ENCODE measurements at regions not wholly inside any gene's neighbourhood (a gene's known extent, or its start where the extent isn't known, plus 50 kb on each side); places are given as distances from the start of the nearest gene placed in this dataset.

DNA sequence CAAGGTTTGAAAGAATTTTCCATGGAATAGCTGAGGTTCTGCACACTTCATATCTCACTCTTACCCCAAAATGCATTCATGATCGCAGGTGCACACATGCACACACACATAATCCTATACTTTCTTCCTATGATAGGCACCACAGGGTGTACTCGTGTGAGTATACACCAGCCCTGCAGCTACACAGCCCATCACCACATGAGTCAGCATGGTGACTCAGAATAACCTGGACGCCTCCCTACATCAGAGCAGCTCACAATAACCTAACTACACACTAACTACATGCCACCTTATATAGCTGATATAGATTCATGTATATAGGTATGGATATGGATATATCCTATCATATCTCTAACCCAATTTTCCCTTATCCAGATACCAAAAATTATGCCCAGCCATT, 850.2 kb upstream of the TMEM132C start:
- Histone ChIP-seq H3K4me1 (ENCODE audit: control insufficient read depth in 5 of 5, insufficient read depth in 5 of 5, low read length in 5 of 5) (no peaks in the 10 kb centered on the region), H3K27ac (ENCODE audit: low read depth in 1 of 2, low read length in 1 of 2) (no peak overlapping the region), H3K4me3 (no peak overlapping the region), H3K36me3 (ENCODE audit: control insufficient read depth in 4 of 4, insufficient read depth in 4 of 4, low read length in 4 of 4) (no peaks in the 10 kb centered on the region), H3K9ac (ENCODE audit: insufficient read depth in 1 of 2, low read length in 2 of 2) (no peak overlapping the region), H3K9me3 (ENCODE audit: control insufficient read depth in 4 of 4, insufficient read depth in 3 of 4, low read length in 3 of 4) (peaks cover 0 to 20% (median 0%) of the 10 kb centered on the region in 4 donors), H3K27me3 (ENCODE audit: control insufficient read depth in 3 of 3, insufficient read depth in 3 of 3, low read length in 2 of 3) (no peaks in the 10 kb centered on the region)
- TF ChIP-seq, protein P1, sequence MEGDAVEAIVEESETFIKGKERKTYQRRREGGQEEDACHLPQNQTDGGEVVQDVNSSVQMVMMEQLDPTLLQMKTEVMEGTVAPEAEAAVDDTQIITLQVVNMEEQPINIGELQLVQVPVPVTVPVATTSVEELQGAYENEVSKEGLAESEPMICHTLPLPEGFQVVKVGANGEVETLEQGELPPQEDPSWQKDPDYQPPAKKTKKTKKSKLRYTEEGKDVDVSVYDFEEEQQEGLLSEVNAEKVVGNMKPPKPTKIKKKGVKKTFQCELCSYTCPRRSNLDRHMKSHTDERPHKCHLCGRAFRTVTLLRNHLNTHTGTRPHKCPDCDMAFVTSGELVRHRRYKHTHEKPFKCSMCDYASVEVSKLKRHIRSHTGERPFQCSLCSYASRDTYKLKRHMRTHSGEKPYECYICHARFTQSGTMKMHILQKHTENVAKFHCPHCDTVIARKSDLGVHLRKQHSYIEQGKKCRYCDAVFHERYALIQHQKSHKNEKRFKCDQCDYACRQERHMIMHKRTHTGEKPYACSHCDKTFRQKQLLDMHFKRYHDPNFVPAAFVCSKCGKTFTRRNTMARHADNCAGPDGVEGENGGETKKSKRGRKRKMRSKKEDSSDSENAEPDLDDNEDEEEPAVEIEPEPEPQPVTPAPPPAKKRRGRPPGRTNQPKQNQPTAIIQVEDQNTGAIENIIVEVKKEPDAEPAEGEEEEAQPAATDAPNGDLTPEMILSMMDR (IDR thresholded peaks at IDR 0.05; ENCODE audit: control extremely low read depth, extremely low read depth) = no peak
- no peak for DNase-seq
- WGBS, 2 donors = 86 to 94% methylated on average over 3 of the region's 3 CpGs
- no peak for ATAC-seq (ENCODE audit: insufficient read depth, low FRiP score)

DNA sequence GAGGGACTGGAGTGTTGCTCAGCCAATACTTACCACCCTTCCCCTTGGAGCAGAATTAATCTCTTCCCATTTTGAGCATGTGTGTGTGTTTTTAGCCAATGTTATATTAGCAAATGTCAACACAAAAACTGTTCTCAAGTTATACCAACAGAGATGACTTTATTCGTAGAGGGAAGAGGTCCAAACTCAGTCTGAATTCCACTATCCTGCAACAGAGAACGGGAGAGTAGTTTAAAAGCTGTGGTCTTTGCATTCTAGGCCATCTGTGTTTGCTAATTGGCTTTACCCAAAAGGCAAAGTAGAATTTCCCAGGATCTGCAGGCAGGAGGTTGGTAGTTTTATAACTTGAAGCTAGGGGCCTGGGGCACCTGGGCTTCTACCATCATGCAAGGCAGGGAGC, 847.9 kb upstream of the TMEM132C start:
- TF ChIP-seq, protein P1 (IDR thresholded peaks at IDR 0.05; ENCODE audit: control extremely low read depth, extremely low read depth) = no peak
- peaks cover 0 to 18% (median 0%) of the 10 kb centered on the region in 4 donors for H3K9me3 ChIP-seq (ENCODE audit: control insufficient read depth in 4 of 4, insufficient read depth in 3 of 4, low read length in 3 of 4)
- no peak overlapping the region for H3K9ac ChIP-seq (ENCODE audit: insufficient read depth in 1 of 2, low read length in 2 of 2)
- no peak overlapping the region for H3K4me3 ChIP-seq
- H3K27me3 ChIP-seq (ENCODE audit: control insufficient read depth in 3 of 3, insufficient read depth in 3 of 3, low read length in 2 of 3) = no peaks in the 10 kb centered on the region
- WGBS, 2 donors = 70 to 83% methylated on average over 2 of the region's 2 CpGs
- DNase-seq (no peak), ATAC-seq (ENCODE audit: insufficient read depth, low FRiP score) (no peak)
- no peaks in the 10 kb centered on the region for H3K36me3 ChIP-seq (ENCODE audit: control insufficient read depth in 4 of 4, insufficient read depth in 4 of 4, low read length in 4 of 4)
- H3K4me1 ChIP-seq (ENCODE audit: control insufficient read depth in 5 of 5, insufficient read depth in 5 of 5, low read length in 5 of 5) = no peaks in the 10 kb centered on the region
- no peak overlapping the region for H3K27ac ChIP-seq (ENCODE audit: low read depth in 1 of 2, low read length in 1 of 2)

DNA sequence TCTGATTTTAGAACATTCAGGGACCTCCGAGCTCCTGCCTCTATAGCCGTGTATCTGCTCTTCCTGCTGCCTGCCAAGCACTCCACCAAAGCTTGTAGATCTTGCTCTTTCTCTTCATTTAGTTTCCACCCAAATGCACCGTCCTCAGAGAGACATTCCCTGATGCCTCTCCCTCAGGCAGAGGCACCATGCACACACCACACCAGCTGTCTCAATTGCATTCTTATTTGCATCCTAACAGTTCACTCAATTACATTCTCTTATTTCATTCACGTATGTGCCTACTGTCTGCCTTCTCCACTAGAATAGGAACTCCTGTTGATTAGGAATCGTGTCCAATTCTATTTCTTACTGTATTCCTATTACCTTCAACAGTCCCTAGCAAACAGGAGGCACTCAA, 845.4 kb upstream of the TMEM132C start:
- DNase-seq (no peak), ATAC-seq (ENCODE audit: insufficient read depth, low FRiP score) (no peak)
- H3K4me1 ChIP-seq (ENCODE audit: control insufficient read depth in 5 of 5, insufficient read depth in 5 of 5, low read length in 5 of 5) = no peaks in the 10 kb centered on the region
- WGBS, 2 donors = 73 to 86% methylated on average over 5 of the region's 5 CpGs
- TF ChIP-seq, protein P1 (IDR thresholded peaks at IDR 0.05; ENCODE audit: control extremely low read depth, extremely low read depth) = no peak
- H3K27me3 ChIP-seq (ENCODE audit: control insufficient read depth in 3 of 3, insufficient read depth in 3 of 3, low read length in 2 of 3) = no peaks in the 10 kb centered on the region
- no peaks in the 10 kb centered on the region for H3K36me3 ChIP-seq (ENCODE audit: control insufficient read depth in 4 of 4, insufficient read depth in 4 of 4, low read length in 4 of 4)
- peaks cover 0 to 19% (median 0%) of the 10 kb centered on the region in 4 donors for H3K9me3 ChIP-seq (ENCODE audit: control insufficient read depth in 4 of 4, insufficient read depth in 3 of 4, low read length in 3 of 4)
- H3K4me3 ChIP-seq = no peak overlapping the region
- H3K27ac ChIP-seq (ENCODE audit: low read depth in 1 of 2, low read length in 1 of 2) = no peak overlapping the region
- H3K9ac ChIP-seq (ENCODE audit: insufficient read depth in 1 of 2, low read length in 2 of 2) = no peak overlapping the region

DNA sequence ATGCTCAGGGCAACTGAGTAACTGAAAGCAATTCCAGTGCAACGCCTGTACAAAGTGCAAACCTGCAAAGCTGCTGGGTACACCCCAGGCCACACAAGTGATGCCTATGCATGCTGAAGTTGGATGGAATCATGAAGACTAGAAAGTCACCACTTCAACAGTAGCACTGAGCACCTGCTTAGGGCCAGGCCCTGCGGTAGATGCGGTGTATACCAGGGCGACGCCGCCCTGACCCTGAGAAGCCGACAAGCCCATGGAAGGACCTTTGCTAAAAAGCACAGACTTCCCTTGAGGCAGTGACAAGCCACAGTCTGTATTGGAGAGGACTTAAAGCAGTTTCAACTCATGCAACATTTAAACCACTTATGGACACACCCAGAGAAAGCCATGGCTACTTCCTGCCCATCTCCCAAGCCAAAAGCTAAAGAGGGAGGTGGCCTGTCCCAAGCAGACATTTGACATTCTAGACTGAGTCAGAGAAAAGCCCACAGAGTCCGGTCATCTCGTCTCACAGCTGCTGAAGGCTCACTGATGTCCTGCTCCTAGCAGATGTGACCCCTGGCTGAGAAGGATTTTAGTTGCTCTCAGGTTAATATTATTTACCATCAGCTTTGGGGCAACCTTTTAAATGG, 843.9 kb upstream of the TMEM132C start:
- 89 to 94% methylated on average over 9 of the region's 9 CpGs for WGBS, 2 donors
- Histone ChIP-seq H3K9ac (ENCODE audit: insufficient read depth in 1 of 2, low read length in 2 of 2) (no peak overlapping the region), H3K4me1 (ENCODE audit: control insufficient read depth in 5 of 5, insufficient read depth in 5 of 5, low read length in 5 of 5) (no peaks in the 10 kb centered on the region), H3K27ac (ENCODE audit: low read depth in 1 of 2, low read length in 1 of 2) (no peak overlapping the region), H3K36me3 (ENCODE audit: control insufficient read depth in 4 of 4, insufficient read depth in 4 of 4, low read length in 4 of 4) (no peaks in the 10 kb centered on the region), H3K9me3 (ENCODE audit: control insufficient read depth in 4 of 4, insufficient read depth in 3 of 4, low read length in 3 of 4) (peaks cover 0 to 14% (median 0%) of the 10 kb centered on the region in 4 donors), H3K4me3 (no peak overlapping the region), H3K27me3 (ENCODE audit: control insufficient read depth in 3 of 3, insufficient read depth in 3 of 3, low read length in 2 of 3) (no peaks in the 10 kb centered on the region)
- TF ChIP-seq, protein P1 (IDR thresholded peaks at IDR 0.05; ENCODE audit: control extremely low read depth, extremely low read depth) = no peak
- no peak for DNase-seq
- no peak for ATAC-seq (ENCODE audit: insufficient read depth, low FRiP score)
